SK-N-SH treated with all-trans-retinoic acid at 6 μM for 48 hours (cell line): ENCODE measurements at regions not wholly inside any gene's neighbourhood (a gene's known extent, or its start where the extent isn't known, plus 50 kb on each side); places are given as distances from the start of the nearest gene placed in this dataset.

Experiments
- ATAC-seq: fragments of 200-7000 bp; cut with Tn5 transposase; 3 replicates; pipeline ENCODE4 v1.9.1; 2020; ENCODE audit warnings: mild to moderate bottlenecking, moderate library complexity
- ARNTL ChIP-seq: fragments of 450-650 bp; formaldehyde crosslinking; IDR thresholded peaks from 2 replicates; pipeline ENCODE4 v1.5.0; 2020; ENCODE audit warnings: low read depth, mild to moderate bottlenecking, moderate library complexity, borderline replicate concordance
- BACH2 ChIP-seq: fragments of 250-450 bp; sonication (Bioruptor Pico); IDR thresholded peaks from 2 replicates; pipeline ENCODE4 v1.9.0; 2021; ENCODE audit warnings: mild to moderate bottlenecking, borderline replicate concordance
- CREB5 ChIP-seq: fragments of 250-450 bp; sonication (Bioruptor Pico); IDR thresholded peaks from 2 replicates; pipeline ENCODE4 v1.5.1; 2020; ENCODE audit warnings: low read depth, mild to moderate bottlenecking, moderate library complexity
- CSDC2 ChIP-seq: fragments of 250-450 bp; sonication (Bioruptor Pico); IDR thresholded peaks from 2 replicates; pipeline ENCODE4 v1.5.0; 2020; ENCODE audit warnings: mild to moderate bottlenecking, moderate library complexity
- CSRNP3 ChIP-seq: fragments of 250-450 bp; sonication (Bioruptor Pico); IDR thresholded peaks from 2 replicates; pipeline ENCODE4 v1.5.1; 2021; ENCODE audit warnings: mild to moderate bottlenecking, moderate library complexity
- ESRRG ChIP-seq: fragments of 250-450 bp; sonication (Bioruptor Pico); IDR thresholded peaks from 2 replicates; pipeline ENCODE4 v1.6.1; 2021; ENCODE audit warnings: mild to moderate bottlenecking
- GLIS3 ChIP-seq: fragments of 250-450 bp; sonication (Bioruptor Pico); IDR thresholded peaks from 2 replicates; pipeline ENCODE4 v1.5.0; 2020; ENCODE audit warnings: mild to moderate bottlenecking, moderate library complexity
- ISL1 ChIP-seq: fragments of 250-450 bp; sonication (Bioruptor Pico); IDR thresholded peaks from 2 replicates; pipeline ENCODE4 v2.1.2; 2022; ENCODE audit warnings: mild to moderate bottlenecking, moderate library complexity
- POU6F1 ChIP-seq: fragments of 250-450 bp; sonication (Bioruptor Pico); IDR thresholded peaks from 2 replicates; pipeline ENCODE4 v1.8.0; 2021; ENCODE audit warnings: low read depth, mild to moderate bottlenecking, moderate library complexity, borderline replicate concordance
- PPARA ChIP-seq: fragments of 250-450 bp; sonication (Bioruptor Pico); IDR thresholded peaks from 2 replicates; pipeline ENCODE4 v1.5.0; 2020; ENCODE audit warnings: mild to moderate bottlenecking, borderline replicate concordance
- RARB ChIP-seq: fragments of 250-450 bp; sonication (Bioruptor Pico); IDR thresholded peaks from 2 replicates; pipeline ENCODE4 v1.8.0; 2021; ENCODE audit warnings: mild to moderate bottlenecking, moderate library complexity
- SNAI2 ChIP-seq: fragments of 250-450 bp; sonication (Bioruptor Pico); IDR thresholded peaks from 2 replicates; pipeline ENCODE4 v1.5.0; 2020; ENCODE audit warnings: mild to moderate bottlenecking, moderate library complexity
- TCF4 ChIP-seq: fragments of 250-450 bp; sonication (Bioruptor Pico); IDR thresholded peaks from 2 replicates; pipeline ENCODE4 v1.8.0; 2021; ENCODE audit warnings: mild to moderate bottlenecking, moderate library complexity, borderline replicate concordance
- TOX ChIP-seq: fragments of 250-450 bp; sonication (Bioruptor Pico); IDR thresholded peaks from 2 replicates; pipeline ENCODE4 v1.8.0; 2021; ENCODE audit warnings: mild to moderate bottlenecking, moderate library complexity, borderline replicate concordance
- TSHZ2 ChIP-seq: fragments of 250-450 bp; sonication (Bioruptor Pico); IDR thresholded peaks from 2 replicates; pipeline ENCODE4 v1.5.0; 2020; ENCODE audit warnings: mild to moderate bottlenecking, moderate library complexity
- ZC3H10 ChIP-seq: fragments of 250-450 bp; sonication (Bioruptor Pico); IDR thresholded peaks from 2 replicates; pipeline ENCODE4 v1.5.1; 2021; ENCODE audit warnings: mild to moderate bottlenecking, moderate library complexity
- ZFP3 ChIP-seq: fragments of 250-450 bp; sonication (Bioruptor Pico); IDR thresholded peaks from 2 replicates; pipeline ENCODE4 v1.5.0; 2020; ENCODE audit warnings: mild to moderate bottlenecking, moderate library complexity
- ZFP30 ChIP-seq: fragments of 450-650 bp; formaldehyde crosslinking; IDR thresholded peaks from 2 replicates; pipeline ENCODE4 v1.5.0; 2022; ENCODE audit warnings: mild to moderate bottlenecking, moderate library complexity
- ZNF565 ChIP-seq: fragments of 450-650 bp; formaldehyde crosslinking; conservative IDR thresholded peaks from 2 replicates; pipeline ENCODE4 v1.5.0; 2020; ENCODE audit warnings: low read depth, mild to moderate bottlenecking, moderate library complexity
- ZNF70 ChIP-seq: fragments of 450-650 bp; formaldehyde crosslinking; IDR thresholded peaks from 2 replicates; pipeline ENCODE4 v1.5.0; 2020; ENCODE audit warnings: mild to moderate bottlenecking, moderate library complexity
- ZNF8 ChIP-seq: fragments of 450-650 bp; formaldehyde crosslinking; IDR thresholded peaks from 2 replicates; pipeline ENCODE4 v1.5.0; 2020; ENCODE audit warnings: mild to moderate bottlenecking, moderate library complexity

GRCh38 chr2:223000872-223001796 lies 50.9 kb upstream of the KCNE4 start:
- no peak for ATAC-seq
- TF ChIP-seq TOX (CRISPR knock-in tag) (no peak), PPARA (no peak), TSHZ2 (CRISPR knock-in tag) (no peak), ZNF8 (CRISPR knock-in tag) (no peak), CREB5 (no peak), CSDC2 (no peak), ZNF565 (CRISPR knock-in tag) (no peak), ARNTL (CRISPR knock-in tag) (no peak), RARB (CRISPR knock-in tag) (no peak), CSRNP3 (CRISPR knock-in tag) (no peak), POU6F1 (no peak), TCF4 (no peak), ZC3H10 (CRISPR knock-in tag) (no peak), ZFP3 (CRISPR knock-in tag) (no peak), ZNF70 (no peak), SNAI2 (CRISPR knock-in tag) (no peak), ESRRG (no peak), ISL1 (no peak), BACH2 (CRISPR knock-in tag) (no peak)

GRCh38 chr2:223001797-223002175 lies 50.2 kb upstream of the KCNE4 start:
- ATAC-seq = peak; percentile 47; the same call in 2 of the 3 replicates
- TF ChIP-seq ARNTL (CRISPR knock-in tag) (no peak), POU6F1 (no peak), ESRRG (no peak), CSDC2 (no peak), TCF4 (no peak), GLIS3 (CRISPR knock-in tag) (no peak), PPARA (no peak), TOX (CRISPR knock-in tag) (no peak), ZFP30 (CRISPR knock-in tag) (no peak), ZNF565 (CRISPR knock-in tag) (no peak)
